ENCODE measurements at regions not wholly inside any gene's neighbourhood (a gene's known extent, or its start where the extent isn't known, plus 50 kb on each side); places are given as distances from the start of the nearest gene placed in this dataset.
"Not testable (repeated sequence)": the region's sequence is repeated elsewhere in the genome, so short reads cannot be mapped to it uniquely, and the experiment has no call there.

DNA sequence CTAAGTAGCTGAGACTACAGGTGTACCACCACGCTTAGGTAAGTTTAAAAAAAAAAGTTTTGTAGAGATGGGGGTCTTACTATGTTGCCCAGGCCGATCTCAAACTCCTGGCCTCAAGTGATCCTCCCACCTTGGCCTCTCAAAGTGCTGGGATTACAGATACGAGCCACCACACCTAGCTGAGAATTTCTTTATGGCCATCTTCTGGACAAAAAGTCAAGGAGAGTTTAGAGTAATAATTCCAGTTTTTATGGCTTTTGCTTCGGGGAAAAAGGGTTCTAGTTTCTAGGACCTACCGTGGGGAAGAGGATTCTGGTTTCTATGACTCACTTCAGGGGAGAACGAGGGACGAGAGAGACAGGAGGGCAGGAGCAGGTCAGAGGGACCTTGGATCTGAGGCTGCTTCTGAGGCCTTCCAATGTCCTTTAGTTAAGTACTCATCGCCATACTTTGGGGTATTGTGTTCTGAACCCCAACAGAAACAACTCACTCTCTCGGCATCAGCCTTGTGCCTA lies 69.3 kb upstream of the IER3 start (continued):
- TF ChIP-seq OSR1 (CRISPR knock-in tag; IDR thresholded peaks at IDR 0.05) (no peak), ZNF8 (CRISPR knock-in tag; IDR thresholded peaks at IDR 0.05) (no peak)

DNA sequence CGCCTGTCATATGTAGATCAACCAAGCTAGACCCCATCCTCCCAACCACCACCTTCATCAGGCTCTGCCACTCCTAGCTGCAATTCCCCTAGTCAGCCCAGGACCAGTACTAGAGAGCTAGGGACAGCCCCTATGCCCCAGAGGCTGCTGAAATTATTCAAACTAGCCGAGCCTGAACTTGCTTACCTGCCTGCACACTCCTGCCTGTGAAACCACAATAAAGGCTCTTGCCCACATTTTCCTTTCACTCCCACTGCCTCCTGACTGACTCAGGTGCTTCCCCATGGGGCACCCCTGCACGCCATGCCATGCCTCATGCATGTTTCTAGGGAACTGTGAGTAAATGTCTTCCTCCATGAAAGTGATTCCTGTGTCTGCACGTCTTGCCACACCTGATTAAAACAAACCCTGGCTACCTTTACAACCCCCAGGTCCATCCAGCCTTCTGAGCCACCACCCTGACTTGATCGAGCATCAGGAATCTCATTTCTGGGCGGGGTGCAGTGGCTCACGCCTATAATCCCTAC lies 66.5 kb upstream of the IER3 start:
- TF ChIP-seq BACH2 (CRISPR knock-in tag; IDR thresholded peaks at IDR 0.05; ENCODE audit: borderline replicate concordance) (no peak), ZFP30 (CRISPR knock-in tag; IDR thresholded peaks at IDR 0.05) (no peak), SNAI2 (CRISPR knock-in tag; IDR thresholded peaks at IDR 0.05) (no peak), GLIS3 (CRISPR knock-in tag; IDR thresholded peaks at IDR 0.05) (no peak), TCF4 (CRISPR knock-in tag; IDR thresholded peaks at IDR 0.05; ENCODE audit: borderline replicate concordance) (no peak), PPARA (CRISPR knock-in tag; IDR thresholded peaks at IDR 0.05; ENCODE audit: borderline replicate concordance) (no peak), ZFP3 (CRISPR knock-in tag; IDR thresholded peaks at IDR 0.05) (no peak), ZC3H10 (CRISPR knock-in tag; IDR thresholded peaks at IDR 0.05) (no peak), OSR1 (CRISPR knock-in tag; IDR thresholded peaks at IDR 0.05) (no peak)
- TF ChIP-seq, protein P1, sequence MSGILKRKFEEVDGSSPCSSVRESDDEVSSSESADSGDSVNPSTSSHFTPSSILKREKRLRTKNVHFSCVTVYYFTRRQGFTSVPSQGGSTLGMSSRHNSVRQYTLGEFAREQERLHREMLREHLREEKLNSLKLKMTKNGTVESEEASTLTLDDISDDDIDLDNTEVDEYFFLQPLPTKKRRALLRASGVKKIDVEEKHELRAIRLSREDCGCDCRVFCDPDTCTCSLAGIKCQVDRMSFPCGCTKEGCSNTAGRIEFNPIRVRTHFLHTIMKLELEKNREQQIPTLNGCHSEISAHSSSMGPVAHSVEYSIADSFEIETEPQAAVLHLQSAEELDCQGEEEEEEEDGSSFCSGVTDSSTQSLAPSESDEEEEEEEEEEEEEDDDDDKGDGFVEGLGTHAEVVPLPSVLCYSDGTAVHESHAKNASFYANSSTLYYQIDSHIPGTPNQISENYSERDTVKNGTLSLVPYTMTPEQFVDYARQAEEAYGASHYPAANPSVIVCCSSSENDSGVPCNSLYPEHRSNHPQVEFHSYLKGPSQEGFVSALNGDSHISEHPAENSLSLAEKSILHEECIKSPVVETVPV (CRISPR knock-in tag; IDR thresholded peaks at IDR 0.05), result no peak
- TF ChIP-seq, protein P2, sequence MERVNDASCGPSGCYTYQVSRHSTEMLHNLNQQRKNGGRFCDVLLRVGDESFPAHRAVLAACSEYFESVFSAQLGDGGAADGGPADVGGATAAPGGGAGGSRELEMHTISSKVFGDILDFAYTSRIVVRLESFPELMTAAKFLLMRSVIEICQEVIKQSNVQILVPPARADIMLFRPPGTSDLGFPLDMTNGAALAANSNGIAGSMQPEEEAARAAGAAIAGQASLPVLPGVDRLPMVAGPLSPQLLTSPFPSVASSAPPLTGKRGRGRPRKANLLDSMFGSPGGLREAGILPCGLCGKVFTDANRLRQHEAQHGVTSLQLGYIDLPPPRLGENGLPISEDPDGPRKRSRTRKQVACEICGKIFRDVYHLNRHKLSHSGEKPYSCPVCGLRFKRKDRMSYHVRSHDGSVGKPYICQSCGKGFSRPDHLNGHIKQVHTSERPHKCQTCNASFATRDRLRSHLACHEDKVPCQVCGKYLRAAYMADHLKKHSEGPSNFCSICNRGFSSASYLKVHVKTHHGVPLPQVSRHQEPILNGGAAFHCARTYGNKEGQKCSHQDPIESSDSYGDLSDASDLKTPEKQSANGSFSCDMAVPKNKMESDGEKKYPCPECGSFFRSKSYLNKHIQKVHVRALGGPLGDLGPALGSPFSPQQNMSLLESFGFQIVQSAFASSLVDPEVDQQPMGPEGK (CRISPR knock-in tag; IDR thresholded peaks at IDR 0.05; ENCODE audit: borderline replicate concordance), result no peak
- no peak for ATAC-seq

DNA sequence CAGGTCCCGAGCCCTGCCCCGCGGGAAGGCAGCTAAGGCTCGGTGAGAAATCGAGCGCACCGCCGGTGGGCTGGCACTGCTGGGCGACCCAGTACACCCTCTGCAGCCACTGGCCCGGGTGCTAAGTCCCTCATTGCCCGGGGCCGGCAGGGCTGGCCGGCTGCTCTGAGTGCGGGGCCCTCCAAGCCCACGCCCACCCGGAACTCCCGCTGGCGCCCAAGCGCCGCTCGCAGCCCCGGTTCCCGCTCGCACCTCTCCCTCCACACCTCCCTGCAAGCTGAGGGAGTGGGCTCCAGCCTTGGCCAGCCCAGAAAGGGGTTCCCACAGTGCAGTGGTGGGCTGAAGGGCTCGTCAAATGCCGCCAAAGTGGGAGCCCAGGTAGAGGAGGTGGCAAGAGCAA lies 63.2 kb upstream of the IER3 start:
- ATAC-seq, result not testable (repeated sequence)

DNA sequence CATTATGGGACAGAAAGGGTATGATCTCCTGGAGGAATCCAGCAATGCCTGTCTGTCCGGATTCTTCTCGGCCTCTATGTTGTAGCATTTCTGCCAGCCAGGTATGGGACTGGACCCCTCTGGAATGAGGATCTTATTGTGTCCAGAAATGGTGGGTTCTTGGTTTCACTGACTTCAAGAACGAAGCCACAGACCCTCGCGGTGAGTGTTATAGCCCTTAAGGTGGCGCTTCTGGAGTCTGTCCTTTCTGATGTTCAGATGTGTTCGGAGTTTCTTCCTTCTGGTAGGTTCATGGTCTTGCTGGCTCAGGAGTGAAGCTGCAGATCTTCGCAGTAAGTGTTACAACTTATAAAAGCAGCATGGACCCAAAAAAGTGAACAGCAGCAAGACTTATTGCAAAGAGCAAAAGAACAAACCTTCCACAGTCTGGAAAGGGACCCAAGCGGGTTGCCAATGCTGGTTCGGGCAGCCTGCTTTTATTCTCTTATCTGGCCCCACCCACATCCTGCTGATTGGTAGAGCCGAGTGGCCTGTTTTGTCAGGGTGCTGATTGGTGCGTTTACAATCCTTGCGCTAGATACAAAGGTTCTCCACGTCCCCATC lies 62.3 kb upstream of the IER3 start:
- no peak for ATAC-seq
- TF ChIP-seq, protein P3, sequence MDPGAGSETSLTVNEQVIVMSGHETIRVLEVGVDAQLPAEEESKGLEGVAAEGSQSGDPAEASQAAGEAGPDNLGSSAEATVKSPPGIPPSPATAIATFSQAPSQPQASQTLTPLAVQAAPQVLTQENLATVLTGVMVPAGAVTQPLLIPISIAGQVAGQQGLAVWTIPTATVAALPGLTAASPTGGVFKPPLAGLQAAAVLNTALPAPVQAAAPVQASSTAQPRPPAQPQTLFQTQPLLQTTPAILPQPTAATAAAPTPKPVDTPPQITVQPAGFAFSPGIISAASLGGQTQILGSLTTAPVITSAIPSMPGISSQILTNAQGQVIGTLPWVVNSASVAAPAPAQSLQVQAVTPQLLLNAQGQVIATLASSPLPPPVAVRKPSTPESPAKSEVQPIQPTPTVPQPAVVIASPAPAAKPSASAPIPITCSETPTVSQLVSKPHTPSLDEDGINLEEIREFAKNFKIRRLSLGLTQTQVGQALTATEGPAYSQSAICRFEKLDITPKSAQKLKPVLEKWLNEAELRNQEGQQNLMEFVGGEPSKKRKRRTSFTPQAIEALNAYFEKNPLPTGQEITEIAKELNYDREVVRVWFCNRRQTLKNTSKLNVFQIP (CRISPR knock-in tag; IDR thresholded peaks at IDR 0.05; ENCODE audit: borderline replicate concordance, low read depth), result no peak
- TF ChIP-seq ZNF70 (CRISPR knock-in tag; IDR thresholded peaks at IDR 0.05) (no peak), ARNTL (CRISPR knock-in tag; IDR thresholded peaks at IDR 0.05; ENCODE audit: borderline replicate concordance, low read depth) (no peak), ISL1 (CRISPR knock-in tag; IDR thresholded peaks at IDR 0.05) (no peak), PPARA (CRISPR knock-in tag; IDR thresholded peaks at IDR 0.05; ENCODE audit: borderline replicate concordance) (no peak), ZC3H10 (CRISPR knock-in tag; IDR thresholded peaks at IDR 0.05) (no peak), TOX (CRISPR knock-in tag; IDR thresholded peaks at IDR 0.05; ENCODE audit: borderline replicate concordance) (no peak), ESRRG (CRISPR knock-in tag; IDR thresholded peaks at IDR 0.05) (no peak), ZNF565 (CRISPR knock-in tag; conservative IDR thresholded peaks at IDR 0.05; ENCODE audit: low read depth) (no peak), ZFP3 (CRISPR knock-in tag; IDR thresholded peaks at IDR 0.05) (no peak), CSDC2 (CRISPR knock-in tag; IDR thresholded peaks at IDR 0.05) (no peak), RARB (CRISPR knock-in tag; IDR thresholded peaks at IDR 0.05) (no peak)
- TF ChIP-seq, protein P1 (CRISPR knock-in tag; IDR thresholded peaks at IDR 0.05), result no peak
- TF ChIP-seq, protein P4, sequence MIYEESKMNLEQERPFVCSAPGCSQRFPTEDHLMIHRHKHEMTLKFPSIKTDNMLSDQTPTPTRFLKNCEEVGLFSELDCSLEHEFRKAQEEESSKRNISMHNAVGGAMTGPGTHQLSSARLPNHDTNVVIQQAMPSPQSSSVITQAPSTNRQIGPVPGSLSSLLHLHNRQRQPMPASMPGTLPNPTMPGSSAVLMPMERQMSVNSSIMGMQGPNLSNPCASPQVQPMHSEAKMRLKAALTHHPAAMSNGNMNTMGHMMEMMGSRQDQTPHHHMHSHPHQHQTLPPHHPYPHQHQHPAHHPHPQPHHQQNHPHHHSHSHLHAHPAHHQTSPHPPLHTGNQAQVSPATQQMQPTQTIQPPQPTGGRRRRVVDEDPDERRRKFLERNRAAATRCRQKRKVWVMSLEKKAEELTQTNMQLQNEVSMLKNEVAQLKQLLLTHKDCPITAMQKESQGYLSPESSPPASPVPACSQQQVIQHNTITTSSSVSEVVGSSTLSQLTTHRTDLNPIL (CRISPR knock-in tag; IDR thresholded peaks at IDR 0.05; ENCODE audit: low read depth), result no peak
- TF ChIP-seq, protein P2 (CRISPR knock-in tag; IDR thresholded peaks at IDR 0.05; ENCODE audit: borderline replicate concordance), result no peak

All from SK-N-SH treated with all-trans-retinoic acid at 6 μM for 48 hours (cell line).